ENCODE measurements at regions not wholly inside any gene's neighbourhood (a gene's known extent, or its start where the extent isn't known, plus 50 kb on each side); places are given as distances from the start of the nearest gene placed in this dataset.

DNA sequence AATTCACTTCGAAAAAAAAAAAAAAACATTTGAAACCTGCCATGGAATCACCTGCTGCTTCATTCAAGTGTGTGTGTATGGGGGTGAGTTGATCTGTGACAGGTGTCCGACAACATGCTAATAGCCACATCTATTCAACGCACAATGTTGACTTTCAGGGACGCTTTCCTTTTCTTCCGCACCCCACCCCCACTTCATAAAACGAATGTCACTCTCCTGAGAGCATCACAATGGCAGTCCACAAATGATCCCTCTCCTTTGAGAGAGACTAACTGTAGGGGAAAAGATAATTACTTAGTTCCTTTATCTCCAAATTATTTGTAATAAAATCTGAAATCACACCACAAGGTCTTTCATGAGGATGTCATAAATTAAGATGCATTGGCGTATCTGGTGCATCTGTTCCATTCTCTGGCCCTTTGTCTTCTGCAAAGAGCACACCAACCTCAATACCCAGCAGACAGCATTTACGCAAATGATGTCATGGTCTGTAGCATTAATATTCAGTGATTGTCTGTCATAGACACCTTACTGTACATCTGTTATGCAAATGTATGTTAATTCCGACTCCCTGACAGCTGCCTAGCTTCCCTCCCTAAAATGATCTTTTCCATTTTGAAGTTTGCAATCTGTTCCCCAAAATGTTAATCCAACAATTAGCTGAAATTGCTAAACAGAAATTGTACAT lies 640.0 kb upstream of the BOD1L1 start:
- H3K9me3 Mint-ChIP-seq, result no peaks in the 10 kb centered on the region
- DNase-seq (ENCODE audit: low spot score), result no peak
- intact Hi-C loops (cut with micrococcal nuclease), result no loop called here
- no peak overlapping the region for H3K4me3 Mint-ChIP-seq
- no peak overlapping the region for H3K27ac Mint-ChIP-seq
- H3K36me3 Mint-ChIP-seq (ENCODE audit: low read depth), result no peaks in the 10 kb centered on the region
- H3K4me1 Mint-ChIP-seq (ENCODE audit: low read depth), result no peaks in the 10 kb centered on the region
- H3K27me3 Mint-ChIP-seq (ENCODE audit: insufficient read depth), result no peaks in the 10 kb centered on the region

DNA sequence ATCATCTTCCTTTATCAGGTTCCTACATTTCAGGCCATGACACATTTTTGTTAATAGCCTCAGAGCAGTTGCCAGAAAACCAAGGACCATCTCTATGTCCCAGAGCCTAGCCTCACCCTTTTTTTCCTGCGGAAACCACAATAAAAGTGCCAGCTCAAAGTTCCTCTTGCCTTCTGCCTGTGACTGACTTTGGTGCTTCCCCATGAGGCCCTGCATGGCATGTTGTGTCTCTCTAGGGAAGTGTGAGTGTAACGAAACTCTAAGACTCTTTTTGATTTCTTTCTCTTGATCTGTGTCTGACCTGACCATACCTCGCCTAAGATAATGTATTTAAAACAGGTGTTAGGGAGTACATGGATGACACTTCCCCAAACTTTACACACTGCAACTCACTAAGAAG lies 642.3 kb upstream of the BOD1L1 start:
- no peaks in the 10 kb centered on the region for H3K27me3 Mint-ChIP-seq (ENCODE audit: insufficient read depth)
- H3K4me1 Mint-ChIP-seq (ENCODE audit: low read depth), result no peaks in the 10 kb centered on the region
- no peaks in the 10 kb centered on the region for H3K36me3 Mint-ChIP-seq (ENCODE audit: low read depth)
- no peak overlapping the region for H3K27ac Mint-ChIP-seq
- intact Hi-C loops (cut with micrococcal nuclease), result no loop called here
- no peaks in the 10 kb centered on the region for H3K9me3 Mint-ChIP-seq
- H3K4me3 Mint-ChIP-seq, result no peak overlapping the region
- no peak for DNase-seq (ENCODE audit: low spot score)

DNA sequence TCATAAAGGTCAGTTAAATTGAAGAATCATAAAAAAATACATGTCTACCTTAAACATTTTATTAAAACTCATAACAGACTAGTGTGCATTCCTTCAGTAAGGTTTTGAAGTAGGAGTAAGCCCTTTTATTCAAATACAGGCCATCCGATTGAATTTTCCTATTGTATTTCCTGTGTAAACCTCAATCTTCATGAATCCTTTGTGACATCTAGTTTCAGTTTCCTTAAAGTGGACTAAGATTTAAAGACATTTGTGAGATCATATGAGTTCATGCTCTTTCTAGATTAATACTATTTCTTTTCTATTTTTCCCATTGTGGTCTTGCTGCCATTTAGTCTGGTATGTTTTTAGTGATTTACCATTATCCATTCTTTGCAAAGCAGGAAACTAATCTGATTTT lies 644.7 kb upstream of the BOD1L1 start:
- H3K4me3 Mint-ChIP-seq, result no peak overlapping the region
- H3K27me3 Mint-ChIP-seq (ENCODE audit: insufficient read depth), result no peaks in the 10 kb centered on the region
- no peak overlapping the region for H3K27ac Mint-ChIP-seq
- H3K36me3 Mint-ChIP-seq (ENCODE audit: low read depth), result no peaks in the 10 kb centered on the region
- H3K9me3 Mint-ChIP-seq, result peaks cover 4% of the 10 kb centered on the region
- no peak for DNase-seq (ENCODE audit: low spot score)
- intact Hi-C loops (cut with micrococcal nuclease), result no loop called here
- H3K4me1 Mint-ChIP-seq (ENCODE audit: low read depth), result no peaks in the 10 kb centered on the region

DNA sequence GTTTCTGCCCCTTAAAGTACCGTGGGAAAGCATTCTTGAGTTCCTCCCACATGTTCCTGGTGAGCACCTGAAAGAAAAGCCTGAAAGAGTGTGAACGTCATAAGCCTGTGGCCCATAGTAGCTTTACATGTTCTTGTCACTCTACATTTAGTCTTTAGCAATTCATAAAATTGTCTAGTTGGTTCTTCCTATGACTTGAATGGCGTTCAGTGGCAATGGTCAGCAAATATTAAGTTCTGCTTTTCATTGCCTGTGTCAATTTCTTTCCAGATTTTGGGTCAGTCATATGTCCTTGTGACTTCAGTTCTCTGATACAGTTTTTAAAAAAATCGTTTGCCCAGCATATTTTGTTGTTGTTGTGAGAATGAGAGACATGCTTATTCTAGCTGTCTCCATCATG lies 650.0 kb upstream of the BOD1L1 start:
- Mint-ChIP-seq H3K36me3 (ENCODE audit: low read depth) (no peaks in the 10 kb centered on the region), H3K9me3 (peaks cover 4% of the 10 kb centered on the region), H3K27me3 (ENCODE audit: insufficient read depth) (no peaks in the 10 kb centered on the region), H3K4me3 (no peak overlapping the region), H3K27ac (no peak overlapping the region), H3K4me1 (ENCODE audit: low read depth) (no peaks in the 10 kb centered on the region)
- intact Hi-C loops (cut with micrococcal nuclease), result no loop called here
- no peak for DNase-seq (ENCODE audit: low spot score)

DNA sequence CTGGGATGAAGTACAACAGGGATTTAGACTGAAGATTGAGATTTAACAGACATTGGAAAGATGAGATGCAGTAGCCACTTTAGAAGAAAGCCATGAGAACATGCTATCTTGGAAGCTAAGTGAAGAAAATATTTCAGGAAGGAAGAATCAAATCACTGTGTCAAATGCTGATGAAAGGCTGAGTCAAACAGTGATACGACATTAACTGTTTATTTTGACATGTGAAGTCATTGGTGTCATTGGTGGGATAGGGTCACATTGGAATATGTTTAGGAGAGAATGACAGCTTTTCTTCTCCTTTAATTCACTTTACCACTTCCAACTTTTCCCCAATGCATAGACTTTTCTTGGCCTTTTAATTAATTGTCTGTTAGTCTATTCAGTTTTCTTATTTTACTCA lies 653.0 kb upstream of the BOD1L1 start:
- H3K36me3 Mint-ChIP-seq (ENCODE audit: low read depth), result no peaks in the 10 kb centered on the region
- intact Hi-C loops (cut with micrococcal nuclease), result no loop called here
- no peak overlapping the region for H3K4me3 Mint-ChIP-seq
- H3K27me3 Mint-ChIP-seq (ENCODE audit: insufficient read depth), result no peaks in the 10 kb centered on the region
- H3K4me1 Mint-ChIP-seq (ENCODE audit: low read depth), result no peaks in the 10 kb centered on the region
- H3K9me3 Mint-ChIP-seq, result peaks cover 3% of the 10 kb centered on the region
- no peak for DNase-seq (ENCODE audit: low spot score)
- H3K27ac Mint-ChIP-seq, result no peak overlapping the region

DNA sequence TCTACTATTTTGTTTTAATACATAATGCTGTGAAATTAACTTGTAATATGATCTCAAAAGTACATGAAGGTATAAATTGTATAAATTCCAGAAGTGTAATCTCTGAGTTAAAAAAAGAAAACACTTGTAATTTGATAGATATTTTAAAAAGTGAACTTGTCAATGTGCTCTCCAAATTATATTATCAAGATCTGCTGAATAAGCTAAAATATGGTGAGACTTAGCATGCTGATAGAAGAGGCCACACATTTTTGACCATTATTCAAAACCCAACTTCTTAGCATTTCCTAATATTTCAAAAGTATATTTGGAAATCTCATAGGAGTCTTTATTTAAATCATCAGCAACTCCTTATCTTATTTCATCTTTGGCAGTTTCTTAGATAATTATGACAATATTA lies 657.1 kb upstream of the BOD1L1 start:
- Mint-ChIP-seq H3K9me3 (no peaks in the 10 kb centered on the region), H3K27me3 (ENCODE audit: insufficient read depth) (no peaks in the 10 kb centered on the region), H3K36me3 (ENCODE audit: low read depth) (no peaks in the 10 kb centered on the region), H3K4me1 (ENCODE audit: low read depth) (no peaks in the 10 kb centered on the region), H3K27ac (no peak overlapping the region), H3K4me3 (no peak overlapping the region)
- intact Hi-C loops (cut with micrococcal nuclease), result no loop called here
- no peak for DNase-seq (ENCODE audit: low spot score)

DNA sequence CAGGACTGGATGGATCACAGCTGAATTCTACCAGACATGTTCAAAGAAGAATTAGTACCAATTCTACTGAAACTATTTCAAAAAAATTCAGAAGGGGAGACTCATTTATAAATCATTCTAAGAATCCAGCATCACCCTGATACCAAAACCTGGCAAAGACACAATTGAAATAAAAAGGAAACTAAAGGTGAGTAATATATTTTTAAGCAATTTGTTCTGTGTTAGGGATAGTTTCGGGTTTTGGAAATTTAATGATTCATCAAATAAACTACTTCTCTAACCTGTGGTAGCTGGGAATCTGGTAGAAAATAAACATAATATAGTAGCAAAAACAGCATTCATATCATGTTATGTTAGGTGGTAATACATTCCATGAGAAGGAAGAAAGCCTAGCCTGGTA lies 662.2 kb upstream of the BOD1L1 start:
- no peak overlapping the region for H3K27ac Mint-ChIP-seq
- no peak overlapping the region for H3K4me3 Mint-ChIP-seq
- no peaks in the 10 kb centered on the region for H3K27me3 Mint-ChIP-seq (ENCODE audit: insufficient read depth)
- H3K9me3 Mint-ChIP-seq, result no peaks in the 10 kb centered on the region
- no peaks in the 10 kb centered on the region for H3K4me1 Mint-ChIP-seq (ENCODE audit: low read depth)
- H3K36me3 Mint-ChIP-seq (ENCODE audit: low read depth), result no peaks in the 10 kb centered on the region
- intact Hi-C loops (cut with micrococcal nuclease), result no loop called here
- DNase-seq (ENCODE audit: low spot score), result no peak

DNA sequence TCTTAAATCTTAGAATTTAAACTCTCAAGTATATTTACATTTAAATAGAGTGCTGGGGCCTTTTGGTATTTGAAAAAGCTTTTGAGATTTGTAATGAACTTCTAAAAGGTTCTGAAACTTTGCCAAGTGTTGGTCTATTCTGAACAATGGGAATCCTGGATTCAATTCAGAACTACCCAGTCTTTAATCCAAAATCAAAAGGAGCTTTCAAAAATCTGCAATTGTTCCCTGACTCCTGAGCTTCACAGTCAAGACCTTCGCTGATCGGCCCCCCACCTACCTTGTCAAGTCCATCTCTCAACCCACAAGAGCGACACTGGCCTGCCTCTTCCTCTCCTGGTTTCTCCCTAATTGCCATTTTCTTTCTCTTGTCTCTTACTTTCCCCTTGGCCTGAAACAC lies 666.1 kb upstream of the BOD1L1 start:
- Mint-ChIP-seq H3K9me3 (no peaks in the 10 kb centered on the region), H3K4me1 (ENCODE audit: low read depth) (no peaks in the 10 kb centered on the region), H3K36me3 (ENCODE audit: low read depth) (no peaks in the 10 kb centered on the region), H3K4me3 (no peak overlapping the region), H3K27me3 (ENCODE audit: insufficient read depth) (no peaks in the 10 kb centered on the region), H3K27ac (no peak overlapping the region)
- DNase-seq (ENCODE audit: low spot score), result no peak
- intact Hi-C loops (cut with micrococcal nuclease), result no loop called here

DNA sequence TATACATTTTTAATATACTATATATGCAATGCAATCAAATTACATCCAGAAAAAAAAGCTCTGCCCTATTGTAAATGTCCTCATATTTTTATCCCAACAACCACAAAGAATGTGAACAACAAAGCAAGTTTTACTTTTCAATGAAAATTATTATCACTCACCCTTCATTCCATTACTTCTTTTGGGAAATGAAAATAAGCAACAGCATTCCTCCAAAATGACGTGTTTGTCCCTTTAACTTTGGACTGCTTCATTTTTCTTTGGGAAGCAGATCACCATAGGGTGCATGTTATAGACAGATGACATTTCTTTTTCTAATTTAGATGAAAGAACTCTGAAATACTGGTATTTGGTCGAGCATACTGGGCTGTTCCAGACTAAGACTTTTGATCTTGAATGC lies 667.1 kb upstream of the BOD1L1 start:
- Mint-ChIP-seq H3K36me3 (ENCODE audit: low read depth) (no peaks in the 10 kb centered on the region), H3K9me3 (no peaks in the 10 kb centered on the region), H3K4me3 (no peak overlapping the region), H3K27ac (no peak overlapping the region), H3K4me1 (ENCODE audit: low read depth) (no peaks in the 10 kb centered on the region), H3K27me3 (ENCODE audit: insufficient read depth) (no peaks in the 10 kb centered on the region)
- DNase-seq (ENCODE audit: low spot score), result no peak
- intact Hi-C loops (cut with micrococcal nuclease), result no loop called here

DNA sequence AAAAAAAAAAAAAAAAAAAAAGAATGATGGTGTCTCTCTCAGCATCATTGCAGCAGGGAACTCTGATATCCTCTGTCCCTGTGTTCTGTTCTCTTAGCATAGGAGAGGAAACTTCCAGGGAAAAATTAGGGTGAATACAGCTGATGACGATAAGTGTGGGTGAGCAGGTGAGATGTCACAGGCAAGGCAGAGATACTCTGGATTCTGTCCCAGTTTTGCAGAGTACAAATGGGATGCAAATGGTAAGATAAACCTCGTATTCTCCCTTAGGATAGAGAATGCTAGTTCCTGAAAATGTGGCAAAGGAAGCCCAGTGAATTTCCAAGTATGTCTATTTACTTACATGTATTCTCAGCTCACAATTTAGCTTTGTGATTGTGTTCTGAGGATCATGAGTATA lies 671.6 kb upstream of the BOD1L1 start:
- no peaks in the 10 kb centered on the region for H3K4me1 Mint-ChIP-seq (ENCODE audit: low read depth)
- no peaks in the 10 kb centered on the region for H3K9me3 Mint-ChIP-seq
- H3K27me3 Mint-ChIP-seq (ENCODE audit: insufficient read depth), result no peaks in the 10 kb centered on the region
- no peak overlapping the region for H3K4me3 Mint-ChIP-seq
- intact Hi-C loops (cut with micrococcal nuclease), result no loop called here
- no peak for DNase-seq (ENCODE audit: low spot score)
- H3K27ac Mint-ChIP-seq, result no peak overlapping the region
- no peaks in the 10 kb centered on the region for H3K36me3 Mint-ChIP-seq (ENCODE audit: low read depth)

DNA sequence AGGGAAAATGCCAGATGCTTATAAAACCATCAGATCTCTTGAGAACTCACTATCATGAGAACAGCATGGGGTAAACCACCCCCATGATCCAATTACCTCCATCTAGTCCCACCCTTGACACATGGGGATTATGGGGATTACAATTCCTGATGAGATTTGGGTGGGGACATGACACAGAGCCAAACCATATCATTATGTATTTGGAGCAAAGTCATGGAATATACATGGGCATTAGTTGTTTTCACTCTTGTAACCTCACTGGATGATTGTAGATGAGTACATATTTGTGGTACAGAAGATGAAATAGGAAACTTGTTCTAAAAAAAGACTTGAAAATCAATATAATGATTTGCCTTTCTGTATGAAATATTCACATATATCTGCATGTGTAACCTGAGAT lies 674.5 kb upstream of the BOD1L1 start:
- Mint-ChIP-seq H3K27me3 (ENCODE audit: insufficient read depth) (no peaks in the 10 kb centered on the region), H3K4me3 (no peak overlapping the region), H3K9me3 (no peaks in the 10 kb centered on the region), H3K36me3 (ENCODE audit: low read depth) (no peaks in the 10 kb centered on the region), H3K4me1 (ENCODE audit: low read depth) (no peaks in the 10 kb centered on the region), H3K27ac (no peak overlapping the region)
- intact Hi-C loops (cut with micrococcal nuclease), result no loop called here
- DNase-seq (ENCODE audit: low spot score), result no peak

DNA sequence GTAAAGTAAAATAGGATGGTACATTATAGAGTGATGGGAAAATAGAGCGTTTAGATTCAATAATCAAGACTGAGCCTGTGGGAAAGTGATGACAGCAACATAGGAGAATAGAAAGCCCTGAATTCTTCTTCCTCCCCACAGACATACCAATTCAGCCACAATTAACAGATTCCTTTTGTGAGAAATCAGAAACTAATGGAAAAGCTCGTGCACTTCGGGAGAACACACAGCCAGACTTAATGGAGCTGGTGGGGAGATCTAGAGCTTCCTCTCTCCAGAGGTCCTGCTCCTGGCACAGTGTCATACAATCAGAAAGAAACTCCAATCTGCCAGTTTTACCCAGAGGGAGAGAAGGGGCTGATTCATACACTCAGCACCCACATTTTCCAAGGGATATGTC lies 676.3 kb upstream of the BOD1L1 start:
- DNase-seq (ENCODE audit: low spot score), result no peak
- Mint-ChIP-seq H3K27me3 (ENCODE audit: insufficient read depth) (no peaks in the 10 kb centered on the region), H3K4me3 (no peak overlapping the region), H3K27ac (no peak overlapping the region), H3K9me3 (no peaks in the 10 kb centered on the region), H3K4me1 (ENCODE audit: low read depth) (no peaks in the 10 kb centered on the region), H3K36me3 (ENCODE audit: low read depth) (no peaks in the 10 kb centered on the region)
- intact Hi-C loops (cut with micrococcal nuclease), result no loop called here

DNA sequence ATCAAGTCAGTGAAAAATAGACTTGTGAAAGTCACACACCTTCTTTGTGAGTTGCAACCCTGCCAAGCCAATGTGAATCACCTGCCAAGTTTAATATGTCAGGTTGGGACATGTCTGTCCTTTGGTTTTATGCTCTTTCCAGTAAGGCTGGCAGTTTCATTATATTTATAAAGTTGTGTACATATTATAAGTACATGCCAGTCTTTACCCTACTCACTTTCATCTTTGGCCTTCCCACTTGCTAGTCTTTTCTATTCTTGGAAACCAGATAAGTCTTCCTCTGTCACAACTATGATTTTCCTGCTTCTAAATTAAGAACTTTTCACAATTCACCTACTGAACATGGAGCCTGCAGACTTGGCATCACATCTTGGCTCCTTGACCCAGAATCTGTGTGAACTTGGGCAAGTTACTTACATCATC lies 680.7 kb upstream of the BOD1L1 start:
- Mint-ChIP-seq H3K4me3 (no peak overlapping the region), H3K27me3 (ENCODE audit: insufficient read depth) (no peaks in the 10 kb centered on the region), H3K4me1 (ENCODE audit: low read depth) (no peaks in the 10 kb centered on the region), H3K9me3 (no peaks in the 10 kb centered on the region), H3K36me3 (ENCODE audit: low read depth) (no peaks in the 10 kb centered on the region), H3K27ac (no peak overlapping the region)
- DNase-seq (ENCODE audit: low spot score), result no peak
- intact Hi-C loops (cut with micrococcal nuclease), result no loop called here

DNA sequence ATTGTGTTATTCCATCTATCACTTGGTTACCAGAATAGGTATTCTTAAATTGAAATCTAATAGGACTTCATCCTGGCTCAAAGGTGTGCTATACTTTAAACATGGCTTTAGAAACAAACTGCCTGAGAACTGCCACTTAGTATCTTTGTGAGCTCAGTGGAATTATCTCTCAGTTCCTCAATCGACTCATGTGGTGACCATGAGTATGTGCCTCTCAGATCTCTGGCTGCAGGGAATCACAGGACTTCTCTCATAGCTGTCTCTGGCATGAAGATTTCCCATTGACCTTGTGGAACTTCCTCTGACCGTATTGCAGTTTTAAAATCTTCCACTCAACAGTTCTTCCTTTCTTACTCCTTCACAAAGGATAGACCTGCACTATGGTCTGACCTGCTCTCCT lies 681.9 kb upstream of the BOD1L1 start:
- H3K27me3 Mint-ChIP-seq (ENCODE audit: insufficient read depth), result no peaks in the 10 kb centered on the region

More for the DNA sequence above, 681.9 kb upstream of the BOD1L1 start:
- H3K36me3 Mint-ChIP-seq (ENCODE audit: low read depth), result no peaks in the 10 kb centered on the region
- H3K27ac Mint-ChIP-seq, result no peak overlapping the region
- no peak overlapping the region for H3K4me3 Mint-ChIP-seq
- intact Hi-C loops (cut with micrococcal nuclease), result no loop called here
- no peaks in the 10 kb centered on the region for H3K4me1 Mint-ChIP-seq (ENCODE audit: low read depth)
- no peak for DNase-seq (ENCODE audit: low spot score)
- H3K9me3 Mint-ChIP-seq, result no peaks in the 10 kb centered on the region

All from activated T-helper 1 cell treated with anti-CD3 and anti-CD28 coated beads, Interleukin-12 subunit alpha, Interleukin-12 subunit beta, Interleukin-2, Interleukin-4 antibody, amounts not matched to agents 30 ng/mL and 10 ng/mL and 1 ng/mL, durations not matched to agents 14 hours and 24 hours and 36 hours (primary cell).